Transverse colon (tissue), 4 donors: ENCODE measurements at regions not wholly inside any gene's neighbourhood (a gene's known extent, or its start where the extent isn't known, plus 50 kb on each side); places are given as distances from the start of the nearest gene placed in this dataset.

ENCODE experiments used
- DNase-seq: peaks from one replicate; pipeline ENCODE4 v3.0.0-alpha.2; 2019
- H3K27ac ChIP-seq, 4 donors: fragments of 200-600 bp; sonication (generic); 2 replicates each; pipeline ENCODE4 v1.5.1; 2016 to 2018; ENCODE audit warnings: inconsistent platforms in 4 of 4
- H3K27me3 ChIP-seq: fragments of 200-600 bp; sonication (generic); 2 replicates; pipeline ENCODE4 v1.5.1; 2017; ENCODE audit warnings: inconsistent platforms
- H3K36me3 ChIP-seq, 4 donors: fragments of 200-600 bp; sonication (generic); 2 replicates each; pipeline ENCODE4 v1.5.1; 2017 to 2019; ENCODE audit warnings: inconsistent platforms in 4 of 4
- H3K4me1 ChIP-seq, 4 donors: fragments of 200-600 bp; sonication (generic); 2 replicates each; pipeline ENCODE4 v1.5.1; 2017 to 2020; ENCODE audit warnings: inconsistent platforms in 4 of 4
- H3K4me3 ChIP-seq, 4 donors: fragments of 200-600 bp; sonication (generic); 1 replicate in 1 of 4; 2 replicates in 3 of 4; pipeline versions ENCODE4 v1.5.1 to v1.6.1; 2017 to 2019; ENCODE audit warnings: inconsistent platforms in 4 of 4
- H3K9me3 ChIP-seq, 2 donors: fragments of 200-600 bp; sonication (generic); 2 replicates each; pipeline ENCODE4 v1.5.1; 2017 to 2019; ENCODE audit warnings: inconsistent platforms in 2 of 2
- EP300 ChIP-seq: sonication (generic); formaldehyde crosslinking; IDR thresholded peaks from one replicate; pipeline ENCODE4 v1.6.1; 2017; ENCODE audit warnings: antibody characterized with exemption, low read depth
- POLR2A ChIP-seq: fragments of 450-650 bp; IDR thresholded peaks from one replicate; pipeline ENCODE4 v1.6.1; 2016; ENCODE audit warnings: antibody characterized with exemption, mild to moderate bottlenecking, moderate library complexity
- POLR2AphosphoS5 ChIP-seq, 3 donors: sonication (generic); formaldehyde crosslinking; IDR thresholded peaks; one replicate each; pipeline ENCODE4 v1.6.1; 2016; ENCODE audit warnings: antibody characterized with exemption in 3 of 3
- WGBS, 2 donors: methylation state at CpG; one replicate each; pipeline ENCODE4 v1.1.5; 2018; ENCODE audit warnings: low coverage in 1 of 2; 5-methylcytosine and 5-hydroxymethylcytosine counted together
- in situ Hi-C, 4 donors: fragments of 200-750 bp; cut with MboI; loops; one replicate each; pipeline versions ENCODE4 v1.15.0 to v1.15.1; 2017; ENCODE audit warnings: low sequenced_read_pairs in 3 of 4, low pct_ligation_motif_present in 1 of 4, low pct_unique_long_range_greater_than_20kb in 1 of 4
- intact Hi-C: fragments of 100-400 bp; cut with DNase I; formaldehyde crosslinking; loops from one replicate; pipeline ENCODE4 v1.15.1; 2023; ENCODE audit warnings: low total_unique reads
- TF ChIP-seq, protein P1 (sequence below), 5 experiments: fragments of 200-600 bp in 3 of 5; fragments of 450-650 bp in 2 of 5; sonication (generic) in 3 of 5; IDR thresholded peaks; 1 replicate in 2 of 5; 2 replicates in 3 of 5; pipeline ENCODE4 v1.5.1; 2016 to 2017; ENCODE audit warnings: antibody characterized with exemption in 5 of 5, inconsistent platforms in 3 of 5, mild to moderate bottlenecking in 2 of 5, moderate library complexity in 1 of 5

DNA sequence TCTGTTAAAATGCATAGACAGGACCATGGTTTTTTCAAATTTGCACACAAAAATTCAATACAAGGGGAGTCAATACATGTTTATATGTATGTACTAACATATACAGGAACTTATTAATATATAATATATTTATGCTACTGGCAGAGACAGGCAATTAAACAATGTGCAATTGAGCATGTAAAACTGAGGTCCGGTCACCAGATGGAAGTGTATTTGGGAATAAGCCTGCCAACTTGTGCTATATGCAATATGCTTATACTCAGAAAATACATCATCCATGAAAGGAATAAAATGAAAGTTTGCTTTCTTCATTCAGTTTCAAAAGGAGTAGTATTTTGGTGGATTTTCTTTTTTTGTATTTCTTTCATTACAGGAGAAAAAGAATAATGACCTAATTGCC is 640.2 kb upstream of the CXADR start:
- Histone ChIP-seq H3K27ac (no peak overlapping the region), H3K36me3 (no peaks in the 10 kb centered on the region), H3K9me3 (no peaks in the 10 kb centered on the region), H3K4me1 (no peaks in the 10 kb centered on the region), H3K27me3 (no peaks in the 10 kb centered on the region), H3K4me3 (no peak overlapping the region)
- in situ Hi-C loops (no loop called here), intact Hi-C loops (no loop called here)
- WGBS, 2 donors: 93 to 100% methylated on average over 1 of the region's 1 CpG
- DNase-seq: no peak
- TF ChIP-seq POLR2A: no peak
- no peak for TF ChIP-seq POLR2AphosphoS5 (IDR thresholded peaks at IDR 0.05)
- TF ChIP-seq, protein P1, sequence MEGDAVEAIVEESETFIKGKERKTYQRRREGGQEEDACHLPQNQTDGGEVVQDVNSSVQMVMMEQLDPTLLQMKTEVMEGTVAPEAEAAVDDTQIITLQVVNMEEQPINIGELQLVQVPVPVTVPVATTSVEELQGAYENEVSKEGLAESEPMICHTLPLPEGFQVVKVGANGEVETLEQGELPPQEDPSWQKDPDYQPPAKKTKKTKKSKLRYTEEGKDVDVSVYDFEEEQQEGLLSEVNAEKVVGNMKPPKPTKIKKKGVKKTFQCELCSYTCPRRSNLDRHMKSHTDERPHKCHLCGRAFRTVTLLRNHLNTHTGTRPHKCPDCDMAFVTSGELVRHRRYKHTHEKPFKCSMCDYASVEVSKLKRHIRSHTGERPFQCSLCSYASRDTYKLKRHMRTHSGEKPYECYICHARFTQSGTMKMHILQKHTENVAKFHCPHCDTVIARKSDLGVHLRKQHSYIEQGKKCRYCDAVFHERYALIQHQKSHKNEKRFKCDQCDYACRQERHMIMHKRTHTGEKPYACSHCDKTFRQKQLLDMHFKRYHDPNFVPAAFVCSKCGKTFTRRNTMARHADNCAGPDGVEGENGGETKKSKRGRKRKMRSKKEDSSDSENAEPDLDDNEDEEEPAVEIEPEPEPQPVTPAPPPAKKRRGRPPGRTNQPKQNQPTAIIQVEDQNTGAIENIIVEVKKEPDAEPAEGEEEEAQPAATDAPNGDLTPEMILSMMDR (IDR thresholded peaks at IDR 0.05): no peak
- no peak for TF ChIP-seq EP300

DNA sequence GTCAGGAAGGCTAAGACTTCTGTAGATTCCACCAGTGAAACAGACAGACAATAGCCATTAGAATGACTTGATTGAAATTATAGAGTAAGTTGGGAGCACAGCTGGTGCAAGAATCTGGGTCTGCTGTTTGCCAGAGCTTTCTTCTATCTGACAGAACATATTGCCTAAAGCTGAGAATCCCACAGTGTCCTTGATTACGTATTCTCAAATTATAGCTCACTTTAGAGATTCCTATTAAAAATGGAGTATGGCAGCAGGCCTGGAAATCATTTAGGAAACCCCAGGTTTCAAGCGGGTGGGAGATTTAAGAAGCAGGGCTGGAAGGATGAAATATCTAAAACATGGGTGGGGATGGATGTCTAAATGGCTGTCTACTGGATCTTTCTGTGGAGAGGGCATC is 639.7 kb upstream of the CXADR start:
- no peaks in the 10 kb centered on the region for H3K36me3 ChIP-seq
- in situ Hi-C loops (no loop called here), intact Hi-C loops (no loop called here)
- H3K27me3 ChIP-seq: no peaks in the 10 kb centered on the region
- WGBS, 2 donors: 77 to 88% methylated on average over 2 of the region's 2 CpGs
- no peaks in the 10 kb centered on the region for H3K9me3 ChIP-seq
- DNase-seq: no peak
- no peak for TF ChIP-seq POLR2AphosphoS5 (IDR thresholded peaks at IDR 0.05)
- TF ChIP-seq, protein P1 (IDR thresholded peaks at IDR 0.05): no peak
- no peak for TF ChIP-seq POLR2A
- TF ChIP-seq EP300: no peak
- H3K27ac ChIP-seq: no peak overlapping the region
- H3K4me3 ChIP-seq: no peak overlapping the region
- H3K4me1 ChIP-seq: no peaks in the 10 kb centered on the region

DNA sequence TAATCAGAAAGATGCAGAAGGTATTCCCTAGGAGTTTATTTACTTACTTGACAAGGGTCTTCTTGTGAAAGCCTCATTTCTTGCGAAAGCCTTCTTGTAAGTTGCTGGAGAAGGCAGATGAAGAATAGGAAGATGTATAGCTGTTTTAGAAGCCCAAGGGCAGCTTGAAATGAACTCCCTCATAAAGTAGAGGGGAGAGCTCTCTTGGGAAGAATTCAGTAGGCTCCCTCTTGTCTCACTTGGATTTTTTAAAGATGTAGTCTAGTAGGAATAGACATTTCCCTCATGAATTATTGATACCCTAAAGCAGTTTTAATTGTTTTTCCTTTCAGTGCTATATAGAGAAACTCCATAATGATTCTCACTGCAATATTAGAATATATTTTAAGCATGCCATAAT is 639.2 kb upstream of the CXADR start:
- H3K27ac ChIP-seq: no peak overlapping the region
- WGBS, 2 donors: 90 to 96% methylated on average over 1 of the region's 1 CpG
- H3K27me3 ChIP-seq: no peaks in the 10 kb centered on the region
- no peaks in the 10 kb centered on the region for H3K9me3 ChIP-seq
- H3K4me1 ChIP-seq: no peaks in the 10 kb centered on the region
- TF ChIP-seq POLR2A (no peak), POLR2AphosphoS5 (IDR thresholded peaks at IDR 0.05) (no peak), EP300 (no peak)
- TF ChIP-seq, protein P1 (IDR thresholded peaks at IDR 0.05): no peak
- intact Hi-C loops (no loop called here), in situ Hi-C loops (no loop called here)
- no peak for DNase-seq
- no peaks in the 10 kb centered on the region for H3K36me3 ChIP-seq
- H3K4me3 ChIP-seq: no peak overlapping the region

DNA sequence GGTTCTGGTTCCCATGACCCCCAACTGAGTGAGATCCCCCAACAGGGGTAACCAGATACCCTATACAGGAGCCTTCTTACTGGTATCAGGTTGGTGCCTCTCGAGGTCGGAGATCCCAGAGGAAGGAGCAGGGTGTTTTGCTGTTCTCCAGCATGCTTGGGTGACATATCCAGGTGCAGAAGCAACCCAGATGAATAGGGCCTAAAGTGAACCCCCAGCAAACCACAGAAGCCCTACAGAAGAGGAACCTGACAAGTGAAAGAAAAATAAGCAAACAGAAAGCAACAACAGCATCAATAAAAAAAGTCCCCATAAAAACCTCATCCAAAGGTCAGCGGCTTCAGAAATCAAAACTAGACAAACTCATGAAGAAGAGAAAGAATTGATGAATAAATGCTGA is 633.4 kb upstream of the CXADR start:
- Histone ChIP-seq H3K4me1 (no peaks in the 10 kb centered on the region), H3K27me3 (no peaks in the 10 kb centered on the region), H3K9me3 (no peaks in the 10 kb centered on the region), H3K4me3 (no peak overlapping the region), H3K27ac (no peak overlapping the region), H3K36me3 (no peaks in the 10 kb centered on the region)
- TF ChIP-seq POLR2AphosphoS5 (IDR thresholded peaks at IDR 0.05): no peak
- TF ChIP-seq POLR2A: no peak
- TF ChIP-seq, protein P1 (IDR thresholded peaks at IDR 0.05): no peak
- no peak for TF ChIP-seq EP300
- no peak for DNase-seq
- intact Hi-C loops: no loop called here
- in situ Hi-C loops: no loop called here
- WGBS, 2 donors: 82 to 95% methylated on average over 1 to 3 of the region's 3 CpGs
